ENCODE measurements at regions not wholly inside any gene's neighbourhood (a gene's known extent, or its start where the extent isn't known, plus 50 kb on each side); places are given as distances from the start of the nearest gene placed in this dataset.

DNA sequence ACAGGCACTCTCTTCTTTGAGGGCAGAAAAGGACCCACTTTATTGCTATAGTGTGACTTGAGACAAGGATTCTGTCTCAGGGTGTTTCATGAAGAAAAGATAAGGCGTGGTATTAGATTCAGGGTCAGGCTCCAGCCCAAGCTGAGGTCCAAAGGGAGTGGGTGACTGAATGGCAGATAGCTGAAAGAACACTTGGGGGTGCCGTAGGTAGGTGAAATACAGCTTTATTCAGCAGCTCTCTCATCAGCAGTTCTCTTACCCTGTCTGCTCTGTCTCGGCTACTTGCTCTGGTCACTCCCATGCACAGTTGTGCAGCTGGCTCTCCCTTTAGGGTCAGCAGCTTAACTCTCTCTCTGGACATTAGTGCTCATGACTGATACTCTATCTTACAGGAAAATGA lies 379.9 kb downstream of the LPIN1 start:
- TF ChIP-seq, protein P1, sequence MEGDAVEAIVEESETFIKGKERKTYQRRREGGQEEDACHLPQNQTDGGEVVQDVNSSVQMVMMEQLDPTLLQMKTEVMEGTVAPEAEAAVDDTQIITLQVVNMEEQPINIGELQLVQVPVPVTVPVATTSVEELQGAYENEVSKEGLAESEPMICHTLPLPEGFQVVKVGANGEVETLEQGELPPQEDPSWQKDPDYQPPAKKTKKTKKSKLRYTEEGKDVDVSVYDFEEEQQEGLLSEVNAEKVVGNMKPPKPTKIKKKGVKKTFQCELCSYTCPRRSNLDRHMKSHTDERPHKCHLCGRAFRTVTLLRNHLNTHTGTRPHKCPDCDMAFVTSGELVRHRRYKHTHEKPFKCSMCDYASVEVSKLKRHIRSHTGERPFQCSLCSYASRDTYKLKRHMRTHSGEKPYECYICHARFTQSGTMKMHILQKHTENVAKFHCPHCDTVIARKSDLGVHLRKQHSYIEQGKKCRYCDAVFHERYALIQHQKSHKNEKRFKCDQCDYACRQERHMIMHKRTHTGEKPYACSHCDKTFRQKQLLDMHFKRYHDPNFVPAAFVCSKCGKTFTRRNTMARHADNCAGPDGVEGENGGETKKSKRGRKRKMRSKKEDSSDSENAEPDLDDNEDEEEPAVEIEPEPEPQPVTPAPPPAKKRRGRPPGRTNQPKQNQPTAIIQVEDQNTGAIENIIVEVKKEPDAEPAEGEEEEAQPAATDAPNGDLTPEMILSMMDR (IDR thresholded peaks at IDR 0.05): no peak
- no peak for TF ChIP-seq POLR2A (IDR thresholded peaks at IDR 0.05)

Data from right lobe of liver (tissue), 4 donors.